C4-2B (cell line): ENCODE measurements at regions not wholly inside any gene's neighbourhood (a gene's known extent, or its start where the extent isn't known, plus 50 kb on each side); places are given as distances from the start of the nearest gene placed in this dataset.

Experiments
- CTCF ChIP-seq: fragments of 450-650 bp; conservative IDR thresholded peaks from 2 replicates; pipeline ENCODE4 v1.5.1; 2017; ENCODE audit warnings: mild to moderate bottlenecking
- ZFX ChIP-seq: fragments of 450-650 bp; IDR thresholded peaks from 2 replicates; pipeline ENCODE4 v1.6.1; 2017

DNA sequence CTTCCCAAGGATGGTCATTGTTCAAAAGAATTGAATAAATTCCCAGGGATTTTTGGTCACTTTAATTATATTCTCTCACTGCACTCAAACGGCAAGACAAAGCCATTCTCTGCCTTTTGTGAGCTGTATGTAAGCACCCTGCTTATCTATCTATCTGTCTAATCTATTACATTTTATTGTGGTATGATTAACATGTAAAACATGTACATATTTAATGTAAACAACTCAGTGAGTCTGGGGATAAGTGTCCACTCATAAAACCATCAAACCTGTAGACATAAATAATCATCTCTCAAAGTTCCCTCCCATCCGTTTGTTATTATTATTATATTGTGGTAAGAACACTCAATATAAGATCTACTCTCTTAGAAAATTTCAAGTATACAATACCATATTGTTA, 167.1 kb downstream of the CAND1 start:
- TF ChIP-seq CTCF (no peak), ZFX (no peak)
